Stomach (tissue), 4 donors: ENCODE measurements at regions not wholly inside any gene's neighbourhood (a gene's known extent, or its start where the extent isn't known, plus 50 kb on each side); places are given as distances from the start of the nearest gene placed in this dataset.

ENCODE experiments used
- EP300 ChIP-seq: sonication (generic); formaldehyde crosslinking; IDR thresholded peaks from one replicate; pipeline ENCODE4 v1.6.1; 2017; ENCODE audit warnings: antibody characterized with exemption
- POLR2AphosphoS5 ChIP-seq, 3 donors: sonication (generic); formaldehyde crosslinking; IDR thresholded peaks; one replicate each; pipeline ENCODE4 v1.6.1; 2016; ENCODE audit warnings: antibody characterized with exemption in 3 of 3
- TF ChIP-seq, protein P1 (sequence below), 7 experiments: fragments of 450-650 bp in 4 of 7; fragments of 200-600 bp in 3 of 7; sonication (generic) in 3 of 7; IDR thresholded peaks; one replicate each; pipeline ENCODE4 v1.5.1; 2016 to 2019; ENCODE audit warnings: antibody characterized with exemption in 7 of 7, control low read depth in 2 of 7, mild to moderate bottlenecking in 1 of 7

DNA sequence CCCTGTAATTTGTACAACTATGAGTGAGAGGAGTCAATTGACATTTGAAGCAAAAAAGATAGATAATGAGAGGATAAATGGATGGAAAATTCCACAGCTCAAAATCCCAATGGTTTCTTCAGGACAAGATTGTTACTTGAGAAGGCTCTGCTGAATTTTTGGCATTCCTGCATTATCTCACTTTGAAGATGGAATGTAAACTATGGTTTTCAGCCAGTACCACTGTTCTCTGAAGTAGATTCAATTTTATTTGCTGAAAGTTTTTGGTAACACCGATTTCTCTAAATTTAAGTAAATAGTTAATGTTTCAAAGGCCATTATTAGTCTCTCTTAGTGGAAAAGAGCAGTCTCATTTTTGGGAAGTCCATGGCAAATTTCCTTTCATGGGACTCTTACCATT is 121.9 kb upstream of the SLC38A2 start:
- TF ChIP-seq, protein P1, sequence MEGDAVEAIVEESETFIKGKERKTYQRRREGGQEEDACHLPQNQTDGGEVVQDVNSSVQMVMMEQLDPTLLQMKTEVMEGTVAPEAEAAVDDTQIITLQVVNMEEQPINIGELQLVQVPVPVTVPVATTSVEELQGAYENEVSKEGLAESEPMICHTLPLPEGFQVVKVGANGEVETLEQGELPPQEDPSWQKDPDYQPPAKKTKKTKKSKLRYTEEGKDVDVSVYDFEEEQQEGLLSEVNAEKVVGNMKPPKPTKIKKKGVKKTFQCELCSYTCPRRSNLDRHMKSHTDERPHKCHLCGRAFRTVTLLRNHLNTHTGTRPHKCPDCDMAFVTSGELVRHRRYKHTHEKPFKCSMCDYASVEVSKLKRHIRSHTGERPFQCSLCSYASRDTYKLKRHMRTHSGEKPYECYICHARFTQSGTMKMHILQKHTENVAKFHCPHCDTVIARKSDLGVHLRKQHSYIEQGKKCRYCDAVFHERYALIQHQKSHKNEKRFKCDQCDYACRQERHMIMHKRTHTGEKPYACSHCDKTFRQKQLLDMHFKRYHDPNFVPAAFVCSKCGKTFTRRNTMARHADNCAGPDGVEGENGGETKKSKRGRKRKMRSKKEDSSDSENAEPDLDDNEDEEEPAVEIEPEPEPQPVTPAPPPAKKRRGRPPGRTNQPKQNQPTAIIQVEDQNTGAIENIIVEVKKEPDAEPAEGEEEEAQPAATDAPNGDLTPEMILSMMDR (IDR thresholded peaks at IDR 0.05) = no peak
- TF ChIP-seq POLR2AphosphoS5 (IDR thresholded peaks at IDR 0.05) (no peak), EP300 (no peak)
